ENCODE measurements at regions not wholly inside any gene's neighbourhood (a gene's known extent, or its start where the extent isn't known, plus 50 kb on each side); places are given as distances from the start of the nearest gene placed in this dataset.
"Not testable (repeated sequence)": the region's sequence is repeated elsewhere in the genome, so short reads cannot be mapped to it uniquely, and the experiment has no call there.

DNA sequence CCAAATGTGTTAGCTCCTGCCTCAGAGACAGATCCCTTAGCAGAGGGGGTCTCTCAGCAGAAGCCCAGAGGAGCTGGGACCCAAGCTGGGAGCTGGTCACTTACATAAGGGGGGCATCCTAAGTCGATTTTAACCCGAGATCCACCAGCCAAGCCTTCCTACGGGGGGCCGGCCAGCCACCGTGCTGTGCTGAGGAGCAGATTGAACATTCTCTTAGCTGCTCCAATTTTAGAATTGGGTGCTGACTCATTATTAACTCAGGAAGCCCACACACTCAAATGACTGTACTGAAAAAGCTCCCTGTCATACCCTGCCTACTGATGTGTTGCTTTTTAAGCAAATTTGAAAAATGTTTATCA lies 373.0 kb downstream of the BCL2L11 start:
- H3K4me1 ChIP-seq: peaks cover 0 to 13% (median 5%) of the 10 kb centered on the region in 4 donors
- H3K27me3 ChIP-seq; intact Hi-C loops (cut with DNase I; ENCODE audit: low total_unique reads); H3K9me3 ChIP-seq; H3K36me3 ChIP-seq: not testable (repeated sequence)
- peak overlapping the region in 1 of 4 donors; percentile 13 for H3K4me3 ChIP-seq
- peak in 1 of 2 donors; percentile 20 for DNase-seq
- WGBS, 5 donors: 25 to 65% (median 40%) methylated on average over 1 to 5 of the region's 5 CpGs
- H3K27ac ChIP-seq: peak overlapping the region in 4 of 5 donors; percentile 73 to 83 (median 77)

DNA sequence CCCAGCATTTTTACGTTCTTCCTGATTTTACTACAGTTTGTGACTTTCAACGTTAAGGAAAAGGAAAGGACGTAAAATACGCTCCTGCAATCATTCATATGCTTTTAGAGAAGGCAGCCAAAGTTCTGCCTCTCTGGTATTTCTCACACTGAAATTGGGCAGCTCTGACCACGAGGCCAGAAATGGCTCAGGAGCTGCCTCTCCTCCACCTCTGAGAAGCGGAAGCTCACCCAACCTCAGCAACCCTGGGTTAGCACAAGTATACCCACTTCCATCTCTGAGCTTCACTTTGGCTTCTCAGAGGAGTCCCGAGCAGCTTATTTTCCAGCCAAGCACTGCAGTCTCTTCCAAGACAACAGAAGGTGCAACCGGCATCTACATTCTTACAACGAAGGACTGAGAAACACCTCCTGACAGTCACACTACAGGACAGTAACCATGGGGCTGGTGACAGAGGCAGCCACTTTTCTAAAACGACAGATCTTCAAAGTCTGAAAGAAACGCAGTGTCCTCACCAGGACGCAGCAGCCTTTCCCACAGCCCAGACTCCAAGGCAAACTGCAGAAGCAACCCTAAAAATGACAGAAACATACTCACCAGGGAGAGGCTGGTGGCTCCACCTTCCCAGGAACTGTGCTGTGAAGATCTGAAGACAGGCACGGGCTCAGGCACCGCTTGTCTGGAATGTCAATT lies 373.7 kb downstream of the BCL2L11 start:
- intact Hi-C loops (cut with DNase I; ENCODE audit: low total_unique reads); H3K36me3 ChIP-seq; H3K9me3 ChIP-seq; DNase-seq; H3K27me3 ChIP-seq: not testable (repeated sequence)
- Histone ChIP-seq H3K4me1 (peaks cover 0 to 13% (median 5%) of the 10 kb centered on the region in 4 donors), H3K27ac (peak overlapping the region; percentile 23 to 83 (median 74)), H3K4me3 (peak overlapping the region in 3 of 4 donors; percentile 18 to 28 (median 24))
- WGBS, 5 donors: 15 to 53% (median 32%) methylated on average over 2 to 10 of the region's 14 CpGs

DNA sequence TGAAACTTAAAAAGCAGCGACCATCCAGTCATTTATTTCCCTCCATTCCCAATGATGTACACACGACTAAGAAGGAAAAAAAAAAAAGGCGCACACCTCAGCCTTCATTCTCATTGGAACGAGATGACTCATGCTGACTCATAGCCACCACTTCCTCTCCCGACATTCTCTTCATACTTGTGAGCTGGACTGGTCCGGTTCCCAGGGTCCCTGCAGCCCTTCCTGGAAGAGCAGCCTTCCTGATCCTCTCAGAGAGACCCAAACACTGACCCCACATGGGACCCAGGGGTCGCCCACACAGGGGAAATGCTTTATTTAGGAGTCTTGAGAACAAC lies 374.2 kb downstream of the BCL2L11 start:
- DNase-seq; intact Hi-C loops (cut with DNase I; ENCODE audit: low total_unique reads); H3K27me3 ChIP-seq; H3K36me3 ChIP-seq; H3K9me3 ChIP-seq: not testable (repeated sequence)
- Histone ChIP-seq H3K27ac (peak overlapping the region; percentile 23 to 83 (median 74)), H3K4me1 (peaks cover 0 to 13% (median 5%) of the 10 kb centered on the region in 4 donors), H3K4me3 (peak overlapping the region in 3 of 4 donors; percentile 18 to 28 (median 24))
- WGBS, 5 donors: 0 to 15% (median 0%) methylated on average over 3 to 5 of the region's 7 CpGs

DNA sequence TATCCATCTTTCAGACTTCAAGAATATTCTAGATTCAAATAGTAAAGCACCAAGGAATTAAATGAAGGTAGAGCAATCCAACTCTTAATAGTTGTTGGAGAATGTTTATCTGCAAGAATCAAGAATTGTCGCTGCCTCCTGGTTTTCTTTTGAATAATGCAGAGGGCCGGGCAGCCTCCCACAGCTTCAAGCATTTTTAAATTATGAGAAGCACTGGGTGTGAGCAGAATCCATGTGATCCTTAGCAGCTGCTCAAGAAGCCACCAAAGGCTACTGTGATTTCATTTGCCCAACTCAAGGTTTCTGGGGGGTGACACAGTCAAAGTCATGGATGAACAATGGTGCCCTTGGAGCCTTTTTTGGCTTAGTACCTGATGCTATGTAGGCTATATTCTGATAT lies 374.9 kb downstream of the BCL2L11 start:
- H3K9me3 ChIP-seq; H3K36me3 ChIP-seq; H3K27me3 ChIP-seq; H3K4me3 ChIP-seq; intact Hi-C loops (cut with DNase I; ENCODE audit: low total_unique reads): not testable (repeated sequence)
- DNase-seq: peak in 1 of 2 donors; percentile 27
- H3K27ac ChIP-seq: peak overlapping the region in 4 of 5 donors; percentile 54 to 73 (median 70)
- 63 to 90% (median 73%) methylated on average over 2 of the region's 2 CpGs for WGBS, 5 donors
- peaks cover 0 to 13% (median 5%) of the 10 kb centered on the region in 4 donors for H3K4me1 ChIP-seq

DNA sequence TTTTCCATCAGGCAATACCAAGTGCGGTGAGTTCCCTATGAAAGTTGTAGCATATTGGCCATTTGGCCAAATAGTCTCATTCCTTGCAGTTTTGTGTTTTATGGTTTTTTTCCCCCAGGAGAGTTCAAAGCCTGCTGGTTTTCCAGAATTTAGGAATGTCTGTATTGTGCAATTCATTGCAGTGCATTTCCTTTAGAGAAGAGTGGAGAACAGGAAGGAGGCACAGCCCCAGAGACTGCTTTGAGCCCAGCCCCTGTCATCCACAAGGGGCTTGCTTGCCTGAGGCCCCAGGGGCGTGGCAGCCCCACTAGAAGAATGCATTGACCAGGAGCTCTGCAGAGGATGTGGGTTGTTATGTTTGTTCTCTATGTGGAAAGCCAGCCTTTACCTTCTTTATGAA lies 375.5 kb downstream of the BCL2L11 start:
- H3K4me3 ChIP-seq; H3K9me3 ChIP-seq; H3K36me3 ChIP-seq; intact Hi-C loops (cut with DNase I; ENCODE audit: low total_unique reads); H3K27me3 ChIP-seq: not testable (repeated sequence)
- Histone ChIP-seq H3K27ac (peak overlapping the region in 4 of 5 donors; percentile 54 to 73 (median 70)), H3K4me1 (peaks cover 0 to 13% (median 5%) of the 10 kb centered on the region in 4 donors)
- 76 to 86% (median 82%) methylated on average over 2 of the region's 2 CpGs for whole genome bisulfite sequencing, 5 donors
- peak in 1 of 2 donors; percentile 9 for DNase-seq

DNA sequence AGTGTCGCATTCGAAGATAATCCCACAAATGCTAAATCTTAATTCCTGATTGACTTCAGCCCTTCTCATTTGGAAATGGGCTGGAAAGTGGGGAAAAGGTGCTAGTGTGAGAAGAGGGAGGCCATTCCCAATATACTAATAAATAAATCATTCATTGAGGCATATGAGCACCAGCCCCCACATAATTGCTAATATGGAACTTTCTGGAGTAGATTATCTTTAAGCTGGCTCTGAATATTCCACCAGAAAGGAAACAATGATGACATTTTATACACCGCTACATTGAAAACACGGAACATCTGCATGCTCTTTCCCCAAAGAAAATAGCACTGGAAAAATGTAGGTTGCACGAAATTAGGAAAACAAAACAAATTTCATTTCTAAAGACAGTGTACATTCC lies 376.1 kb downstream of the BCL2L11 start:
- H3K27ac ChIP-seq; H3K9me3 ChIP-seq; DNase-seq; H3K27me3 ChIP-seq; H3K4me3 ChIP-seq; H3K36me3 ChIP-seq; intact Hi-C loops (cut with DNase I; ENCODE audit: low total_unique reads): not testable (repeated sequence)
- 88 to 97% (median 92%) methylated on average over 4 to 5 of the region's 5 CpGs for WGBS, 5 donors
- H3K4me1 ChIP-seq: peaks cover 0 to 13% (median 5%) of the 10 kb centered on the region in 4 donors

DNA sequence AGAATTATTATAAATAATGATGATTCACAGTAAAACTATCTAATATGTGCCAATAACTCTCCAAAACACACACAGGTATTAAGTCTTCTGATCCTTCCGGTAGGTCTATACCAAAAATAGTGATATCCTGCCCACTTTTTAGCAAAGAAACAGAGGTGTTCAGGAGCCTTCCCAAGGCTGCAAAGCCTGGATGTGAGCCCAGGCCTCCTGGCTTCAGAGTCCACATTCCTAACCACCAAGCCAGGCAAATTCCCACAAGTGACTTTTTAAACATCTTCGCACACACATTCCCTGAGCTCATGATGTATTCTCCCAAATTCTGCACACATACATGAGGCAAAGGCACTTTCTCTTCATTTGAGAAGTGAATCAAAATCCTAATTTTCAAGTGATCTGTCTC lies 376.6 kb downstream of the BCL2L11 start:
- DNase-seq; intact Hi-C loops (cut with DNase I; ENCODE audit: low total_unique reads); H3K36me3 ChIP-seq; H3K27me3 ChIP-seq; H3K9me3 ChIP-seq; H3K27ac ChIP-seq; H3K4me3 ChIP-seq: not testable (repeated sequence)
- H3K4me1 ChIP-seq: peaks cover 0 to 13% (median 5%) of the 10 kb centered on the region in 4 donors
- WGBS, 5 donors: 68 to 88% (median 71%) methylated on average over 2 of the region's 2 CpGs

DNA sequence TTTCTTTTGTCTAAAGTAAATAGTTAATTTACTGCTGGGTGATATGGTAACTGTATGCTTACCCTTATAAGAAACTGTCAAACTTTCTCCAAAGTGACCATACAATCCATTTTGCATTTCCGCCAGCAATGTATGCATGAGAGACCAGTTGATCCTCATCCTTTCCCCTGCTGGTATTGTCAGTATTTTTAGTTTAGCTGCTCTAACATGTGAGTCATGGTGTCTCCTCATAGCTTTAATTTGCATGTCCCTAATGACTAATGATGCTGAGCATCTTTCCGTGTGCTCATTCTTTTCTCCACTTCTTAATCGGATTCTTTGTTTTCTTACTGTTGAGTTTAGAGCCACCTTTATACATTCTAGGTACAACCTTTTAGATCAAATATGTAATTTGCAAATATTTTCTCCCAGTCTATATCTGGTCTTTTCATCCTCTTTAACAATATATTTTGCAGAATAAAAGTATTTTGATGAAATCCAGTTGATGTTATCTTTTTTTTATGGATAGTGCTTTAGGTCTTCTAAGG lies 379.9 kb downstream of the BCL2L11 start:
- H3K4me3 ChIP-seq; H3K27ac ChIP-seq; intact Hi-C loops (cut with DNase I; ENCODE audit: low total_unique reads); H3K36me3 ChIP-seq; DNase-seq; H3K27me3 ChIP-seq; H3K9me3 ChIP-seq: not testable (repeated sequence)
- peaks cover 0 to 10% (median 4%) of the 10 kb centered on the region in 4 donors for H3K4me1 ChIP-seq
- 40 to 83% (median 78%) methylated on average over 1 to 2 of the region's 3 CpGs for WGBS, 5 donors

DNA sequence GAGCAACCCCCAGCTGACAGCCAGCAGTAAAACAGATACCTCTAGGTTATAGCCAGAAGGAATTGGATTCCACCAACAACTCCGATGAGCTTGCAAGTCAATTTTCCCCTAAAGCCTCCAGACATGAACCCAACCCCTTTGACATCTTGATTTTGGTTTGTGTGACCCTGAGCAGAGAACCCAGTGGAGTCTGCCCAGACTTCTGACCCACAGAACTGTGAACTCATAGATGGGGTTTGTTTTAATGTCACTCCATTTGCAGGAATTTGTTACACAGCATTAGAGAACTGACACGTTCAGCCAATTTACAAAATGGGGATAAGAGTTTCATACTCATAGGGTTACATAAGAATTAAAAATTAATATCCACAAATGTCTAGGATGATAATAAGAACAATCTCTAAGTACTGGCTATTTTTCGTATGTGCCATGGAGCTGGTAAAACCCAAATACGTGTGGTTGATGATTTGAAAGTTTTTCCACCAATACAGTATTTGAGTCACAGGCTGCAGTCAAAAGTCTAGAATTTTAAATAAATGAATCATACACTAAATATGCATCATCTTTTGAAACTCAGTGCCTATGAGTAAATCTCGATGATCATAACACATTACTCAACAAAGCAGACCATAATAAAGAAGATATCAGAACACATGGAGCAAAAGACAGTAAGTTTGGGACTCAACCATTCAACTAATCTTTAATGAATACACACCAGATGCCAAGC lies 380.0 kb downstream of the ANAPC1 start:
- H3K27me3 ChIP-seq; H3K36me3 ChIP-seq; H3K4me1 ChIP-seq; intact Hi-C loops (cut with DNase I; ENCODE audit: low total_unique reads); H3K27ac ChIP-seq; H3K9me3 ChIP-seq; DNase-seq; H3K4me3 ChIP-seq: not testable (repeated sequence)
- WGBS, 5 donors: 0 to 89% (median 0%) methylated on average over 1 to 2 of the region's 5 CpGs; no CpG with 5 or more reads in 2 of the 5 donors

DNA sequence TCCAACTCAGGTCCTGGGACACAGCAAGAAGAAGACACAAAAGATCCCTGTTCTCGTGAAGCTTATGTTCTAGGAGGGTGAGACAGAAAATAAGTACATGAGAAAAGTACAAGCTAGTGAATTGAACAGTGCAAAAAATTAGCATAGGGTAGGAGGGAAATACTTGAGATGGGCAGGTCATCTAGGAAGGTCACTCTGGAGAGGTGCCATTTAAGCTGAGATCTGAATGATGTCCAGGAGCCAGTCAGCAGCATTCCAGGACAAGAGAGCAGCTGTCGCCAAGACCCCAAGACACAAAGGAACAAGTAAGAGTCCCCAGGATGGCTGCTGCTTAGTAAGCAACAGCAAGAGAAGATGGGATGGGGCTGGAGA lies 379.4 kb downstream of the ANAPC1 start:
- H3K27ac ChIP-seq; H3K4me3 ChIP-seq; H3K27me3 ChIP-seq; H3K36me3 ChIP-seq; H3K9me3 ChIP-seq; intact Hi-C loops (cut with DNase I; ENCODE audit: low total_unique reads); DNase-seq; H3K4me1 ChIP-seq: not testable (repeated sequence)
- WGBS, 5 donors: 70 to 100% (median 90%) methylated on average over 1 of the region's 2 CpGs

DNA sequence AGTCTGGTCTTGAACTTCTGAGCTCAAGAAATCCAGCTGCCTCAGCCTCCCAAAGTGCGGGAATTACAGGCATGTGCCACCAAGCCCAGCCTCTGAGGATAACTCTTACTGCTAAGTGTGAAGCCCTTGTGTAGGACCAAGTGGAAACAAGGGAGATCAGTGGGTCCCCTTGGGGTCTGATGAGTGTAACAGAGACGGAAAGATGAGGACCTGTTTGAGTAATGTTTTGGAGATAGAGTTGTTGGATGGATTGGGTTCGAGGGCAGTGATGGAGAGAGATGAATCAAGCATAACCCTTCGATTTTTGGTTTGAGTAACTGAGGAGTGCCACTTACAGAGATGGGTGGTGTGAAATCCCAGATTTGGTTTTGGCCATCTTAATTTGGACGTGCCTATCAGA lies 378.7 kb downstream of the ANAPC1 start:
- H3K4me1 ChIP-seq; H3K27me3 ChIP-seq; H3K27ac ChIP-seq; H3K9me3 ChIP-seq; DNase-seq; H3K36me3 ChIP-seq; intact Hi-C loops (cut with DNase I; ENCODE audit: low total_unique reads); H3K4me3 ChIP-seq: not testable (repeated sequence)
- 55 to 77% (median 62%) methylated on average over 3 to 5 of the region's 5 CpGs for WGBS, 5 donors

DNA sequence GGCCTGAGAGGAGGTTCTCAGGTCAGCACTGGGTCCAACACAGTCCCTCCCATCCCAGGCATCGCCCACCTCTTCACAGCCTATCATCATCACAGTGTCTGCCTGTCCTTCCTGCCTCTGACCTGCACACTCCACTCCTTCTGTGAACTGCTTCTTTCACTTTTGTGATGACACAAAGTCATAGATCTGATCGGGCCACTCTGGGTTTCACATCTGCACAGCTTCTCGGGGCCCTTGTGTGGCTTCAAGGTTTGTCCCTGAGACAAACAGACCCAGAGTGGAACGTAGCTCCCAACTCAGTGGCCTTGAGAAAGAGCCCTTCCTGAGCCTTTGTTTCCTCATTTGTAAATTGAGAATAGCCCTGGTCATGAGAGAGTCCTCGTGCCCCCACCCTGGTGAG lies 377.1 kb downstream of the ANAPC1 start:
- H3K4me1 ChIP-seq; DNase-seq; intact Hi-C loops (cut with DNase I; ENCODE audit: low total_unique reads); H3K27ac ChIP-seq; H3K27me3 ChIP-seq; H3K9me3 ChIP-seq; H3K36me3 ChIP-seq; H3K4me3 ChIP-seq: not testable (repeated sequence)
- WGBS, 5 donors: 67 to 90% (median 77%) methylated on average over 2 to 4 of the region's 5 CpGs

Measured in stomach (tissue), 8 donors.